Stimulated activated CD8-positive, alpha-beta memory T cell treated with anti-CD3 and anti-CD28 coated beads, Interleukin-15, amount 100 ng/mL, for 1 hour (primary cell): ENCODE measurements at regions not wholly inside any gene's neighbourhood (a gene's known extent, or its start where the extent isn't known, plus 50 kb on each side); places are given as distances from the start of the nearest gene placed in this dataset.
"Not testable (repeated sequence)": the region's sequence is repeated elsewhere in the genome, so short reads cannot be mapped to it uniquely, and the experiment has no call there.

Experiments
- DNase-seq: peaks from one replicate; pipeline ENCODE4 v3.0.0-alpha.2; 2020; ENCODE audit warnings: low read depth

DNA sequence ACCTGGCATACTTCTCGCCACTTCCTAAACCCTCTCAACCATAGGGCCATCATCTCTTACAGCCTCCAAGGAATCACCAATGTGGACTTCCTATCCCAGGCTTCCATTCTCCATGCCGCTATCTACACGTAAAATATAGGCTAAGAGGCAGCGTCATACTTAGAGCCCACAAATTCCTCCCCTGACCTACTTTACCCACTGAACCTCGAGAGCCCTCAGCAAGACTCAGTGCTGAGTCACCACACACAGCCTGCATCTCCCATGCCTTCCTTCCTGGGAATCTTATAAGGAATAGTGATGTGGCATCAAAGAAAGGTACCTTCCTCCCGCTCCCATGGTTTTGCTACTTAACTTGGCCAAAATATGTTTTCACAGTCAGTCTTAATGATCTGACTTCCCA is 435.6 kb upstream of the NFE2L3 start:
- DNase-seq: no peak

DNA sequence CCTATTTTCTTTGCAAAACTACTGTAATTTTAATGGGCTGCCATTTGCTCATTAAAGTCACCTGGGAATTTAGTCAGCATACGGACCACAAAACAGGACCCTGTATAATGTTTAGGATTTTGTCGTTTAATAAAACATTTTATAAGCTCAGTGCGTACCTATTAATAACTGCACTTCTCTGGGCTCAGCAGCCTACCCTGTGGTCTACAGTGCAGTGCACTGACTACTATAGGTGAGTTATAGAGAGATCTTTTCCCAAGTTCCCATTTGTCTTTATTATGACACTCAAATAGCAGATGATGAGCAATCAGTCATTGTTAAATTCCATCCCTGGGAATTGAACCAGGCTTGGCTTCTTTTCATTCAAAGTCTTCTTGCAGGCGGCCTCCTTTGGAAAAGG is 433.4 kb upstream of the NFE2L3 start:
- DNase-seq: no peak

DNA sequence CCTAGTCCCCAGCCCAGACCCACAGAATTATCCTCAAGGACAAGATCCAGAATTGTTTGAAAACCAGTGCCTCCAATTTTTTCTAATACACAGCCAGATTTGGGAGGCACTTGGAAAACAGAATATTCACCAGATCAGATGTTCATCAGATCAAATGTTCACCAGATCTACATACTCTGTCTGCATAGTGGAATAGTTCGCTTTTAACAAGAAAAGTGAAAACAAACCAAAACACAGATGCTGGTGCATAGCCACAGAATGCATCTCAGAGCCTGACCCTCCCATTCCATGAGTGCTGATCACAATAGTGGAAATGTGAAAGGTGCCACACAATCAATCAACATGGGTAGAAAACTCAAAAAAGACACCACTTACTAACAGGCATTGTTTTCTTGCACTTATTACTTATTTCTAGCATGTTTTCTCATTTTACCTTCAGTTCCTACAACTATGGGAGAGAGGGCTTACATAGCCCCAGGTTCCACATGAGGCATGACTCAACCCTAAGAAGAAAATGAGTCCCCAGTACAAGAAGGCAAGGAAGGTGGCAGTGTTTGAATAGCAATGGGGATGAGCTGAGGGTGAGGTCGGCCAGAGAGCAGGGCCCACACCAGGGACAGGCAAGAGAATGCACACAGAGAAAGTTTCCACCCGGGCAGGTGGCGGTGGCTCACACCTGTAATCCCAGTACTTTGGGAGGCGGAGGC is 432.7 kb upstream of the NFE2L3 start:
- no peak for DNase-seq

DNA sequence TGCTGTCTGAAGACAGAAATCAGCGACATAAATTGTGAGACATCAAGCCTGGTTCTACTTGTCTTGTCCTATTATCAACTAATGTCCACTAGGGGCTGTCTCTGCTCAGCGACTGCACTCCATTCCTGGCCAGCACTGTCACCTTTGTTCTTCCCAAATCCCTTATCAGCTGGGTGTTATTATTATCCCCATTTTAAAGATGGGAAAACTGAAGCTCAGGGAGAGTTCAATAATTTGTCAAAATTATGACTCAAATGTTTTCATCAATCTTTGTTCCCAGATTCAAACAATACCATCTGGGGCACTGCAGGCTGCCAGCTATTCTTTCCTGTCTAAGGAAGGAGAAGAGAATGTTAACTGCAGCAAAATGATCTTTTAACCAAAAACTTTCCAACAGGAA is 431.6 kb upstream of the NFE2L3 start:
- no peak for DNase-seq

DNA sequence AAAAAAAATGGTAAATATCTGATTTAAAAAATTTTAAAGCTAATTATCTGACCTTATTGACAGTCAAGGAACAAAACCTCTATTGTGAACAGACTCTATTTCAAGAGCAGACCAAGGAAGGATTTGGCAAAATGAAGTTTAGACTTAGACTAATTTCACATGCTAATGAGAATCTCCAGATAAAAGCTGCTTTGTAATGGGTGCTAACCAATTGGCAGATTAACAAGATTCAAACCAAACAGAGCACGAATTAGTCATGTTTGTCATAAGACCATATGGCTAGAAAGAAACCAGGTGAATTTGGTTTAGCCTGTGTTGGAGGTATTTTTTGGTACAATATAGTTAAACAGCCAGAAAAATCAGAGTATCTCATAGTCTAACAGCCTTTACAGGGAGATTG is 429.1 kb upstream of the NFE2L3 start:
- DNase-seq: no peak

DNA sequence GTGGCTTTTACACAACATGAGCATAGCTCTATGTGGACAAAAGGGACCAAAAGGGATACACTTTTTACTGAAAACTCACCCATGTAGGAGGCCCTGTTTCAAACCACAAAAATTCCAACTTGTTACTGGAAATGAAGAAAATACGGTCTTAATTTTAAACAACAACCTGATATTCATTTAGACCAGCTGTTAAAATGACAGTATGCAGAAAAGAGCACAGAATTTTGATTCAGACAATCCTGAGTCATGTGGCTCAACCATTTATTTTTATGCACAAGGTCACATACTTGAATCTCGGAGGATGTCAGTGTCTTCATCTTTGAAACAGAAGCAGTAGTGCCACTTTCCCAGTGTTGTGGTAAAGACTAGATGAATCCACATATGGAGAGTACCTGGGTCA is 426.5 kb upstream of the NFE2L3 start:
- no peak for DNase-seq

DNA sequence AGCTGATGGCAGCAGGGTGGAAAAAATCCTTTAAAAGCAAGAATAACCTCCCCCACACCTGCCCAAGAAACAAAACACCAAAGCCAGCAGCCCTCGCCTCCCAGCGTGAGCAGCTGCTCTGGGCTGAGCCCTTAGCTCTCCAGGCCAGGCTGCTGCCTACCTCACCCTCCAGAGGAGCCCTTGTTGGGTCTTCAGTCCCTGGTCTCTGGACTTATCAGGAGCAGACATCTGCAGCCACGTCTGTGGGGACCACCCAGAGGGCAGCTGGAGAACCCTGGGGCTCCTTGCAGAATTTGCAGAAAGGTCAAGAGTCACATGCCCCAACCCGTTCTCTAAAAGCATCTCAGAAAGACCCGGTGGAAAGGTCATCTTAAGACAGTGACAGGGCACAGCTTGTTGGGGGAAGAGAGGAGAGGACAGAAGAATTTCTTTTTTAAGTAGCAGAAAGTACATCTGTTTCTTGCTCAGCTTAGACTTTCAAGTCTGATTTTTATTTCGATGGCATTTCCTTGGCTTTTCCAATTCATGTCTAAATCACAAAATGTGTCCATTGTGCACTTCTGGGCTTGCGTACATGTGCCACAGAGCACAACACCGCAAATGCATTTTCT is 425.7 kb upstream of the NFE2L3 start:
- DNase-seq: no peak

DNA sequence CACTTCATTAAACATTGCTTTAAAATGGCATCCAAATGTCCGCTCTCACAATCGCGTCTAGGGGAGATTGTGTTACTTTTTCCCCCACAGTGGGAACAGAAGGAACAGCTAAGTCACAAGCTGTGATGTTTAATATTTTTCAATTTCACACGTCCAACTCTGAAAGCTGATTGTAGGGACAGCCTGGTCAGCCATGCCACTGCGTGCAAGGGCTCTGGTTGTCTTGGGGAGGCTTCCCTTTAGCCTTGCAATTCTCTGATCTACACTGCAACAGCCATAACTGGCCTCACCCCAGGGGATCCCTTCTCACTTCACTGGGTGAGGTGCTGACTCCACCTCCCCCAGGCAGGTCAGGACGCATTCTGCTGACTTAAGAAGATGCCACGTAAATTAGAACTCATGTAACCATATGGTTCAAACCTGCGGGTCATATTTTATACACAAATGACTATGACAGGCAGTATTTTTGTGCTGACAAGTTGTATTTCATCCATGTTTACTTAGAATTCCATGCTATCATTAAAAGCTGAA is 425.2 kb upstream of the NFE2L3 start:
- no peak for DNase-seq

DNA sequence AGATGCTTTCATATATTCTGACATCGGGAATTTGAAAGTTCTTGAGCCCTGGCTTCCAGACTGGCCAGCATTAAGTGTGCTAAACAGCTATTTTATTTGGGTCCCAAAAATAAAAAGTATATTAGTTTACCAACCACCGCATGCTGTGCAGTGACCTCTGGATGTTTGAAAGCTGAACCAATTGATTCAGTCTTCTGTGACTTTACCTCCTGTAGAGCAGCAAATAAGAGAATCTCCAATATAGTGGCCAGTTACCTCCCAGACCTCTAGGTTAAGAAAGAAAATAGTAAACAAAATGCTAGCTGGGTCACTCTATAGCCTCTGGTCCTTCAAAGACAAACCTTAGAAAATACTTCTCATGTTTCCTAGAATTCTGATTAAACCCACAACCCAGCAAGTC is 424.6 kb upstream of the NFE2L3 start:
- no peak for DNase-seq

DNA sequence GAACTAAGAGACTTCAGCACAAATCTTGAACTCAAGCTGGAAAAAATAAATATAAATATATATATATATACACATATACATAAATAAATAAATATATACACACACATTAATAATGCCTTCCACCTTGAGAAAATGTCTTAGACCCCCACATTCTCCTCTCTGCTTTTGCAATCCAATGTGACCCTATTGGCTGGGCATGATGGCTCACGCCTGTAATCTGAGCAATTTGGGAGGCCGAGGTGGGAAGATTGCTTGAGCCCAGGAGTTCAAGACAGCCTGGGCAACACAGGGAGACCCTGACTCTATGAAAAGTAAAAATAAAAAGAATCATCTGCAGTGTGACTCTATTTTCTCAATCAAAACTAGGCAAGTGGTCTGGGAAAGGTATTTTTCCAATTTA is 424.1 kb upstream of the NFE2L3 start:
- no peak for DNase-seq

DNA sequence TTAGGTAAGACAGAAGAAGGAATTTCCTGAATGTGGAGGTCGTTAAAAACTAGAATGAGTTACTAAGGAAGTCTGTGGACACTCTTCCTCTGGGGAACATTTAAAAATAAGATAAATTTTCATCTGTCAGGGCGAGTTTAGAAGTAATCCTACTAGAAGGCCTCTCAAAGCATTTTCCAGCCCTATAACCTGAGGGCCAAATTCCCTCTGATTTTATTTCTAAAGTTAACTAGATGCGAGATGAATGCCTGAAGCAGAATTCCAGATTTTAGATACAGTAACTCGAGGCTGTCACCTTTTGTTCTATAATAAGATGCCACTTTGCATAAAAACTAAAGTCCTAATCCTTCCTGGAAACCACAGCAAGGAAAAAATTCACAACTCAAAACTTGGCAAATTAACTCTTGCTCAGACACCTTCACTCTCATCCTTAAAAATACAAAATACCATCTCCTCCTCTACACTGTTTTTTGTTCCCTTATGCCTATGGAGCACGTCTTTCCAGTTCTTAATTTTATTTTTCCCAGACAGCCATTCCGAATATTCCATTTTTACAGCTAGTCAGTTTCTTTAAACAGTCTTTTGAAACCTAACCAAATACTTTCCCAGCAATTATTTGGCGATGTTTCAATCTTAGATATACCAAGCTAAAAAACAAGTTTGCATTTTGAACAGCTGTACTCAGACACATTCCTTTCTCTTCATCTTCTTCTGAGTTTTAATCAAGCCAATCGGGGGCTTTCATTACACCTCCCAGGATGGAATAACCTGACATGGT is 420.7 kb upstream of the NFE2L3 start:
- DNase-seq: no peak

DNA sequence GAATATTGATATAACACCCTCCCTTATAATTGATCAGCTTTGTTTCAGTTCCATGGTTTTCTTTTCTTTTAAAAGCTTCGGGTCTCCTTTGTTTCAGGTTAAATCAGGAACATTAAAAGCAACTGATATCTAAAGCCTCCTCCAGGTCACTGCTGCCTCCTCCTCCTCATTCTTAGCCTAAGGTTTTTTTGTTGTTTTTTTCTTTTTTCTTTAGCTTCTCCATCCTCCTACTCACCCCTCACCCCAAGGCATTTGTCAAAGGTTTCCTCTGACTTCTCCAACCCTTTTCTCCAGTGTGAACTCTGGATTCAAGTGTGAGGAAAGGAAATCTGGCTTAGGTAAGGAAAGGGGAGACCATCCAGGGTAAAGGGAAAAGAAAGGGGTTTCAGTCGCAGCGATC is 420.2 kb upstream of the NFE2L3 start:
- DNase-seq: no peak

DNA sequence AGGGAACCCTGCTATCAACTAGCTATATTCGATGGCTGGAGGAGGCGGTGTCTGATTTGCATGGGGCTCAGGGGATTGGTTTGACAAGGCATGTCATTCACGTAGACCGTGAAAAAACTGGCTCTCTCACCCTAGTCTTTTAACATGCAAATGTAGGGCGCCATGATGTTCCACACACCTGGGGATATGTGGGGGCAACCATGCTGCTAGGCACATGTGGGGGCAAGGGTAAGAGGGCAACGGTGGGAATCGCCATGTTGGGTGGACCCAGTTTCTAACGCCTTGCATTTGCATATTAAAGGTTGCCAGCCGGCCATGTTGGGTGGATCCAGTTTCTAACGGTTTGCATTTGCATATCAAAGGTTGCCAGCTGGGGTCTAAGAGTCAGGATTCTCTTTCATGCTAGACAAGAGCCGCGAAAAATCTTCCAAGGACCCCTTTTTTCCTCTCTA is 419.2 kb upstream of the NFE2L3 start:
- no peak for DNase-seq

DNA sequence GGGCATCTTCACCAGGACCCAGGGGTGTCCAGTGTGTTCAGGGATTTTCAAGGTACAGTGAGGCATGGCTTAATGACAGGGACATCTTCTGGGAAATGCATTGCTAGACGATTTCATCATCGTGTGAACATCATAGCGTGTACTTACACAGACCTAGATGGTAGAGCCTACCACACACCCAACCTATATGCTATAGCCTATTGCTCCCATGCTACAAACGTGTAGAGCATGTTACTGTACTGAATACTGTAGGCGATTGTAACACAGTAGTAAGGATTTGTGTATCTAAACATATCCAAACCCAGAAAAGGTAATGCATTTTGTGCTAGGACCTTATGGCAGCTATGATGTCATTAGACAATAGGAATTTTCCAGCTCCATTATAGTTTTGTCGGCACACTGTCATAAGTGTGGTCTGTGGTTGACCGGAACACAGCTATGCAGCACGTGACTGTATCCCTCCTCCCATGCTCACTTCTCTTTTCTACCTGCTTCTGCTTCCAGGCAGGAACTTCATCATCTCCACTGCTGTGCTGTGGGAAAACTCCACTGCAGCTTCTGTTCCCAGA is 416.2 kb upstream of the NFE2L3 start:
- no peak for DNase-seq

DNA sequence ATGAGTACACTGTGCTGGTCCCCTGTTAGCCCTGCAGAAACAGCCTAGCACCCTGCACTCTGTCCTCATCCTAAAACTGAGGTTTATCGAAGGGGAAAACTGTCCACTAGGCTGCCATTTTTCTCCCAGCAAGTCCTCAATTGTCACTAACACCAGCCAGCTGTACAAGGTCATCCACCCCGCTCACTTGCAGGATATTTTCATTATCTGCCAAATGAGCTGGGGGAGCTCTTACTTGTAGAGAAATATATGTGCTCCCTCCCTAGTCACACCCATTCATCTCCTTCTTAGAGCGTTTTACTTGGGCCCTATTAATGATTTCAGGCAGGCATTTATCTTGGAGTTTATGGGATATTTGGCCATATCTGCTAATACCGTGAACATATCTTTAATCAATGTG is 413.5 kb upstream of the NFE2L3 start:
- DNase-seq: no peak

DNA sequence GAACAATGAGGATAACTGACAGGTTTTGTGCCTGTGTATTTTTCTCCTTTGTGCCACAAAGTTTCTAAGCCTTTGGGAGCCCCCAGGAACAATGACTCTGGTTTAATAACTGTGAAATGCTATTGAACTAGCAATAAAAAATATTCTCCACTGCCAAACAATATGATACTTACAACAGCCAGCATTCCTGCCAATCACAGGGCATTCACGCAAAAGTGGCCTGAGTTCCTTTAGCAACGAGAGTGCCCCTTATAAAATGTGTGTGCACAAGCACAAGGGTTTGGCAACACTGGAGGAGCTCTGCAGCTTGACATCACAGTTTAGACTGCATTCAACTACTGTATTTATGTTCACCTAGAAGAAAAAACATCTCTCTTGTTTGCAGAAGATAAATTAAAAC is 412.9 kb upstream of the NFE2L3 start:
- DNase-seq: no peak

DNA sequence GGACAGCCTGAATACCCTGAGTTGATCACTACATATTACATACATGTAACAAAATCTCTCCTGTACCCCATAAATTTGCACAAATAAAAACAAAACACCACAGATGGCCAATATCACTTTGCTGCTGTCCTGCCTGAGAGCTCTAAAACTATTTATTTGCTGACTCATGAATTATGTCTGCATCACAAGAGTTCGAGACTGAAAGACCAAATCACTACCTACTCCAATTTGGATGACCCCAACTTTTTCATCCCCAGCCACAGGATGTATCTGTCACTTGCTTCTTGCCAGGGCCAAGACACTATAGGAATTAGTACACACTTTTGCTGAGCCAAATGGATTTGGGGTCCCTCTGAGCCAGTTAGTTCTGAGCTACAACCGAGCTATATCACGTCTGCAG is 409.7 kb upstream of the NFE2L3 start:
- no peak for DNase-seq

DNA sequence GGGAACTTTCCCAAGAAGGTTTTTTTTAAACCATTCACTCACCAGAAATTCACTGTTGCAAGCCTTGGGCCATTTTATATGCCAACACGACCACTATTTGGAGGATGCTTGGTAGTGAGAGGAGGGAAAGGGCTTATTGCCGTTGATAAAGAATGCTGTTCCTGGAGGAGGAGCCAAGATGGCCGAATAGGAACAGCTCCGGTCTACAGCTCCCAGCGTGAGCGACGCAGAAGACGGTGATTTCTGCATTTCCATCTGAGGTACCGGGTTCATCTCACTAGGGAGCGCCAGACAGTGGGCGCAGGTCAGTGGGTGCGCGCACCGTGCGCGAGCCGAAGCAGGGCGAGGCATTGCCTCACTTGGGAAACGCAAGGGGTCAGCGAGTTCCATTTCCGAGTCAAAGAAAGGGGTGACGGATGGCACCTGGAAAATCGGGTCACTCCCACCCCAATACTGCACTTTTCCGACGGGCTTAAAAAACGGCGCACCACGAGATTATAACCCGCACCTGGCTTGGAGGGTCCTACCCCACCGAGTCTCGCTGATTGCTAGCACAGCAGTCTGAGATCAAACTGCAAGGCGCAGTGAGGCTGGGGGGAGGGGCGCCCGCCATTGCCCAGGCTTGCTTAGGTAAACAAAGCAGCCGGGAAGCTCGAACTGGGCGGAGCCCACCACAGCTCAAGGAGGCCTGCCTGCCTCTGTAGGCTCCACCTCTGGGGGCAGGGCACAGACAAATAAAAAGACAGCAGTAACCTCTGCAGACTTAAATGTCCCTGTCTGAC is 408.1 kb upstream of the NFE2L3 start:
- DNase-seq: not testable (repeated sequence)

DNA sequence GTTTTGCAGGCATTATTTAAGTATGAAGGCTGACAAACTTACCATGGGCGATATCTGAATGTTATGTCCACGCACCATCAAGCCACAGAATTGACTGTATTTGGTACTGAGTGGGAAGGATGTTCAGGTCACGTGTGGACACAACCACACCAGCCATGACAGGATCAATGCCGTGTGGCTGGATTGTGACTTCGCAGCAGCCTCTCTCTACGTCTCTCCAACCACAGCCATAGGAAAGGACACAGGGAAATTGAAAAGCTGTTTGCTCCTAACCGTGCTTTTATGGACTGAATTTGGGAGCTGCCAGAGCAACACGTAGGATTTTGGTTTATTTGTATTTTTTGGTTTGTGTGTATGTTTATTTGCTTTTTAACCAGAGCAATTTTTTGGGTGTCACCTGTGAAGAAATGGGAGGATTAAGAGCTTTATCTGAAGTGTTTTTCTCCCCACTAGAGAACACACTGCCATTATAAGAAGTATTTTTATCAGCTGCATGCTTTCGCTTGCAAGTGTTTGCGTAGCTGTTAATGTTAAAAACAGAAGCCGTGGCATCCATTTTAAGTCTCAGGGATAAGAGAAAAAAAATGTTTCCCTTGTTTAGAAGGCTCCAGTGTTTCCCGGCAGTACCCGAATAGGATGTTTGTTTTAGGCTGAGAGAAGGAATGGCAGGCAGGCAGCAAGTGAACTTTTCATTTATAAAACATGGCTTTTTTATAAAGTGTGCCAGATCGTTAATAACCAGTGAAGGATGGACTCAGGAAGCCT is 401.1 kb upstream of the NFE2L3 start:
- no peak for DNase-seq

DNA sequence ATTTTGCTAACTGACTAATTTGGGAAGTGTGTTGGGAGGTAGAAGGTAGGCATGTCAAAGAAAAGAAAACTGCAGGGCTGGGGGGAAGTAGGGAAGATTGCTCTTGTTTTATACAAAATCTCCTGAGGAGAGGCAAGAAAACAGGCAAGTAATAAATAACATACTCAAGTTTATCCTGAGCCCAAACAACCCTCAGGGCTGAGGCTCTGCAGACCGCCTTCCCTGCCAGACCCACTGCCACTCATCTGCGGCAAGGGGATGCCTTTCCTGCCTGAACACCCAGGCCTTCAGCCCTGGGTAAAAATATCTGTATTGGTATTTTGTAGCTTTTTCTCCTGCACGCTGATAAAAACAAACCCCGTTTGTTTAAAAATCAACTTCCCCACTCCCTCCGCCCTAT is 399.8 kb upstream of the NFE2L3 start:
- DNase-seq: no peak
